ENCODE measurements at regions not wholly inside any gene's neighbourhood (a gene's known extent, or its start where the extent isn't known, plus 50 kb on each side); places are given as distances from the start of the nearest gene placed in this dataset.

- FAIRE-seq (no peak), DNase-seq (ENCODE audit: insufficient read length, low spot score) (no peak)
Observed at GRCh38 chr3:103699228-103699627, 1264.4 kb downstream of the ZPLD1 start.

- DNase-seq (ENCODE audit: insufficient read length, low spot score) (no peak), FAIRE-seq (no peak)
Observed at GRCh38 chr3:103705641-103706040, 1270.8 kb downstream of the ZPLD1 start.

GRCh38 chr3:103706671-103707070, 1271.9 kb downstream of the ZPLD1 start:
- FAIRE-seq (no peak), DNase-seq (ENCODE audit: insufficient read length, low spot score) (no peak)

DNA sequence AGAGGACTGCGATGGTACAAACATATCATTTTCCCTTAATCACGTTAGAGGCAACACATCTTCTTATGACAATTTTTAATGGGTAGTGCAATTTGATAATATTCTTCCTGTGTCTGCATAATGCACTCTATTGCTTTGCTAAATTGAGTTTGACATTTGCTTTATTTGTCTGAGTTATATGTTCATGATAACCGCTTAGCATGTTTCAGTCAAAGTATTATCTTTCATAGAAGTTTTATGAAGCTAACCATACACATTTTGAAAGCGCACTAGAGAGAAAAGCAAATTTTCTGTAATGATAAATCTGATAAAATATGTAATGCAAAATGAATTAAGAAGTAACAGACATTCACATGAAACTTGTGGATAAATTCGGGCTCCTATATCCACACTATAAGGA, 1276.9 kb downstream of the ZPLD1 start:
- no peak for DNase-seq (ENCODE audit: insufficient read length, low spot score)
- FAIRE-seq, result no peak

- FAIRE-seq (no peak), DNase-seq (ENCODE audit: insufficient read length, low spot score) (no peak)
Observed at GRCh38 chr3:103712320-103713008, 1277.6 kb downstream of the ZPLD1 start.

DNA sequence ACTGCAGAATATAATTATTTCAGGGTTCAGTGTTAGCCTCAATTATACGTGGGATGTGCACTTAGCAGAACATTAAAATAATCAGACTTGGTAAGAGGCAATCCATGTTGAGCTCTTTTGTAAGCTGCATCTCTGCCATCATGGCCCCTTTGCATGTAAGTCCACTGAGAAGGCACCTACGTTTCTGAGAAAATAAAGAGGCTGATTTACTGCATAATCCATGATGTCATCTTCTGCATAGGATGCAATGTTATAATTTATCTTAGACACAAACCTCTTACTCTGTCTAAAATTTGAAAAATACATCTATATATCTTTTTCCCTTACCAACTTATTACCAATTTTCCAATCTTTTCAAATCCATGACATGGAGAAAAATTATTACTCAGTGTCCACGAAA, 1294.7 kb downstream of the ZPLD1 start:
- FAIRE-seq (no peak), DNase-seq (ENCODE audit: insufficient read length, low spot score) (no peak)

DNA sequence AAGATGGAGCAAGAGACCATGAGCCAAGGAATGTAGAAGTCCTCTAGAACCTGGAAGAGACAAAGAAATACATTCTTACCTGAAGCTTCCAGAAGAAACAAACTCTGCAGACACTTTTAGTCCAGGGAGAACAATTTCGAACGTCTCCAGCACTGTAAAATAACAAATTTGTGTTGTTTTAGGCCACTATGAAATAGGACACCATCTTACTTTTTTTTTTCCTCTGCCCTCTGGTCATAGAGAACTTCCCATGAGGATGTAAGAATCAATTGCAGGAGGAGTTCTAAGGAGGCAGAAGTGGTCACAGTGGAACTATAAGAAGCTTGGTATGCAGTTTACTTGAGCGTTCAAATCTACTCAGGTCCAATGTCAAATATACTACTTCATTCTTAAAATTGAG, 1295.9 kb downstream of the ZPLD1 start:
- DNase-seq (ENCODE audit: insufficient read length, low spot score) (no peak), FAIRE-seq (no peak)

DNA sequence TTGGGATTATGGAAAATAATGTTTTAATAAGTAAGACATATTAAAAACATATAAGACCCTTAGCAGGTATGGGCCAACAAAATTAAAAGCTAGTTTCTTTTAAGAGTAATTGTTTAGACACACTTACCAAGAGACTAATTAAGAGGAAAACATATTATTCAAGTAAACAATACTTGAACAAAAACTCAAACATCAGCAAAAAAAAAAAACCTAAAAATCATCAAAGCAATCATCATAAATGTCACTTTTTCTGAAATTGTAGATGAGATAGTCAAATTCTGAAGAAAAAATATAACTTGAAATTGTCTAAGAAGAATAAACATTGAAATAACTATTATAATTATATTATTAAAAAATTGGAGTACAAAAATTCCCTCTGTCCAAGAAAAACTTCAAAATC, 1318.2 kb downstream of the ZPLD1 start:
- DNase-seq (ENCODE audit: insufficient read length, low spot score) (no peak), FAIRE-seq (no peak)

DNA sequence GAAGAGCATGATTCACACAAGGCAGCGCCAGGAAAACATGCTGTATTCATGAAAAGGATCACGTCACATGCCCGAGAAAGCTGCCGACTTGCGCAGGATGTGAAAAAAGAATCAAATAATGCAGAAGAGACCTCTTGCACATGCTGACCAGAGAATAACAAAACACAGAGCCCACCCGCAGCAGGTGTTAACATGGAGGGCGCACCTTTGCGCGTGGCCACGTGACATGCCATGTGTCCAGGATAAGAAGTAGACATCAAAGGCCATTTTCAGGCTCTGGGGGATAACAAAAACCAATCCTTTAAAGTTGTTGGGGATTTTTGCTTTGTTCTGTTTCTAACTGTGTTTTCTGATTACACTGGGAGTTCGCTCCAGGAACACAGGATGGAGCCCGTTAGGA, 1332.8 kb downstream of the ZPLD1 start:
- DNase-seq (ENCODE audit: insufficient read length, low spot score) (no peak), FAIRE-seq (no peak)

GRCh38 chr3:103785017-103785416, 1350.2 kb downstream of the ZPLD1 start:
- FAIRE-seq (no peak), DNase-seq (ENCODE audit: insufficient read length, low spot score) (no peak)

- no peak for FAIRE-seq
- DNase-seq (ENCODE audit: insufficient read length, low spot score), result no peak
Observed at GRCh38 chr3:103785537-103785936, 1350.7 kb downstream of the ZPLD1 start.

- no peak for FAIRE-seq
- no peak for DNase-seq (ENCODE audit: insufficient read length, low spot score)
Observed at GRCh38 chr3:103786296-103786695, 1351.5 kb downstream of the ZPLD1 start.

- FAIRE-seq (no peak), DNase-seq (ENCODE audit: insufficient read length, low spot score) (no peak)
Observed at GRCh38 chr3:103787164-103787871, 1352.5 kb downstream of the ZPLD1 start.

- no peak for DNase-seq (ENCODE audit: insufficient read length, low spot score)
- FAIRE-seq, result no peak
Observed at GRCh38 chr3:103787879-103788278, 1353.1 kb downstream of the ZPLD1 start.

- FAIRE-seq (no peak), DNase-seq (ENCODE audit: insufficient read length, low spot score) (no peak)
Observed at GRCh38 chr3:103791786-103792515, 1357.1 kb downstream of the ZPLD1 start.

- DNase-seq (ENCODE audit: insufficient read length, low spot score), result no peak
- FAIRE-seq, result no peak
Observed at GRCh38 chr3:103794656-103795055, 1359.8 kb downstream of the ZPLD1 start.

DNA sequence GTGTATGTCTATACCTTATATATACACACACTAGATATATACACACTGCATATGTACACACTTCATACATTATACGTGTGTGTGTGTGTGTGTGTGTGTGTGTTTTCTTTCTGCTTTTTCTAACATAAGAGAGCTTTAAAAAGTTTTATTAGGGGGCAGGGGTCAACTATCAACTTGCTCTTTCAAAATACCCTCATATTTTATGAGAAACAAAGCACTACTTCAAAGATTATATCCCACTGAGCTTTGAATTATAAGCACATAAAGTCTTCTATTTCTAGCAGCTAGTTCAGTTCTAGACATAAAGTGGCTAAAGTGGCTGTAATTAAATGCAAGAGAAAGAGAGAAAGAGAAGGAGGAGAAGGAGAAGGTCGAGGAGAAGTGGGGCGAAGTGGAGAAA, 1361.3 kb downstream of the ZPLD1 start:
- DNase-seq (ENCODE audit: insufficient read length, low spot score) (no peak), FAIRE-seq (no peak)

GRCh38 chr3:103803787-103804186, 1369.0 kb downstream of the ZPLD1 start:
- FAIRE-seq (no peak), DNase-seq (ENCODE audit: insufficient read length, low spot score) (no peak)

GRCh38 chr3:103810167-103810566, 1375.4 kb downstream of the ZPLD1 start:
- FAIRE-seq, result no peak
- DNase-seq (ENCODE audit: insufficient read length, low spot score), result no peak

GRCh38 chr3:103813955-103814354, 1379.1 kb downstream of the ZPLD1 start:
- no peak for DNase-seq (ENCODE audit: insufficient read length, low spot score)

DNA sequence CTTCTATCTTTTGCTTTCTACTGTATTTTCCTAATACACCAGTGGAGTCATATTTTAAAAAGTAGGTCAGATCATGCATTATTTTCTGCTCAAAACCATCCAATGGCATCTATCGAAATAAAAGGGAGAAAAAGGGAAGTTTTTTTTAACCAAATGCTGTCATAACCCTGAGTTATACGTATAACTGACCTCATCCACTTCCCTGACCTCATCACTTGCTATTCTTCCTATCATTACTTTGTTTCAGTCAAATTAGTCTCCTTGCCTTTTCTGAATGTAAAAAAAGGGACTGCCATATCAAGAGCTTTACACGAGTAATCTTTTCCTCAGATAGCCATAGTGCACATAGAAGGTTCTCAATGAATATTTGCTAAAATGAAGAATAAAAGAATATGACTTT, 1383.6 kb downstream of the ZPLD1 start:
- DNase-seq (ENCODE audit: insufficient read length, low spot score) (no peak), FAIRE-seq (no peak)

More at GRCh38 chr3:103813955-103814354, 1379.1 kb downstream of the ZPLD1 start:
- FAIRE-seq, result no peak

- no peak for FAIRE-seq
- DNase-seq (ENCODE audit: insufficient read length, low spot score), result no peak
Observed at GRCh38 chr3:103818800-103819199, 1384.0 kb downstream of the ZPLD1 start.
